Parathyroid adenoma (tissue), 2 donors: ENCODE measurements at regions not wholly inside any gene's neighbourhood (a gene's known extent, or its start where the extent isn't known, plus 50 kb on each side); places are given as distances from the start of the nearest gene placed in this dataset.
A peak's percentile ranks its signal among the peaks of the same experiment; 100 is the strongest.

Experiments
- H2AFZ ChIP-seq: fragments of 300-600 bp; sonication (generic); one replicate; pipeline ENCODE4 v1.7.0; 2017; ENCODE audit warnings: antibody characterized with exemption, mild to moderate bottlenecking
- H3K27ac ChIP-seq: fragments of 300-600 bp; sonication (generic); one replicate; pipeline ENCODE4 v1.7.0; 2017
- H3K27me3 ChIP-seq: fragments of 300-600 bp; sonication (generic); one replicate; pipeline ENCODE4 v1.7.0; 2017; ENCODE audit warnings: low read length; ENCODE audit not compliant: control insufficient read depth, insufficient read depth
- H3K36me3 ChIP-seq: fragments of 300-600 bp; sonication (generic); one replicate; pipeline ENCODE4 v1.7.0; 2017; ENCODE audit warnings: low read length; ENCODE audit not compliant: control insufficient read depth, insufficient read depth
- H3K4me1 ChIP-seq: fragments of 300-600 bp; sonication (generic); one replicate; pipeline ENCODE4 v1.7.0; 2017; ENCODE audit warnings: control low read depth
- H3K4me2 ChIP-seq: fragments of 300-600 bp; sonication (generic); one replicate; pipeline ENCODE4 v1.7.0; 2017; ENCODE audit warnings: low read length
- H3K4me3 ChIP-seq: fragments of 300-600 bp; sonication (generic); one replicate; pipeline ENCODE4 v1.7.0; 2017; ENCODE audit warnings: low read depth, low read length
- H3K79me2 ChIP-seq: fragments of 300-600 bp; sonication (generic); one replicate; pipeline ENCODE4 v1.7.0; 2017; ENCODE audit warnings: control low read depth
- H3K9ac ChIP-seq: fragments of 300-600 bp; sonication (generic); one replicate; pipeline ENCODE4 v1.7.0; 2017; ENCODE audit warnings: mild to moderate bottlenecking
- H3K9me3 ChIP-seq: fragments of 300-600 bp; sonication (generic); one replicate; pipeline ENCODE4 v1.7.0; 2017; ENCODE audit warnings: low read length; ENCODE audit not compliant: control insufficient read depth
- TF ChIP-seq, protein P1 (sequence below): fragments of 300-600 bp; sonication (generic); IDR thresholded peaks from one replicate; pipeline ENCODE4 v1.7.0; 2017; ENCODE audit warnings: antibody characterized with exemption, mild to moderate bottlenecking
- donor health status: primary hyperparathyroidism.

GRCh38 chr7:136685501-136686173 is 182.8 kb upstream of the CHRM2 start:
- H3K27me3 ChIP-seq = no peaks in the 10 kb centered on the region
- H3K36me3 ChIP-seq = no peaks in the 10 kb centered on the region
- peak overlapping the region; percentile 23 for H2AFZ ChIP-seq
- no peak overlapping the region for H3K9ac ChIP-seq
- TF ChIP-seq, protein P1, sequence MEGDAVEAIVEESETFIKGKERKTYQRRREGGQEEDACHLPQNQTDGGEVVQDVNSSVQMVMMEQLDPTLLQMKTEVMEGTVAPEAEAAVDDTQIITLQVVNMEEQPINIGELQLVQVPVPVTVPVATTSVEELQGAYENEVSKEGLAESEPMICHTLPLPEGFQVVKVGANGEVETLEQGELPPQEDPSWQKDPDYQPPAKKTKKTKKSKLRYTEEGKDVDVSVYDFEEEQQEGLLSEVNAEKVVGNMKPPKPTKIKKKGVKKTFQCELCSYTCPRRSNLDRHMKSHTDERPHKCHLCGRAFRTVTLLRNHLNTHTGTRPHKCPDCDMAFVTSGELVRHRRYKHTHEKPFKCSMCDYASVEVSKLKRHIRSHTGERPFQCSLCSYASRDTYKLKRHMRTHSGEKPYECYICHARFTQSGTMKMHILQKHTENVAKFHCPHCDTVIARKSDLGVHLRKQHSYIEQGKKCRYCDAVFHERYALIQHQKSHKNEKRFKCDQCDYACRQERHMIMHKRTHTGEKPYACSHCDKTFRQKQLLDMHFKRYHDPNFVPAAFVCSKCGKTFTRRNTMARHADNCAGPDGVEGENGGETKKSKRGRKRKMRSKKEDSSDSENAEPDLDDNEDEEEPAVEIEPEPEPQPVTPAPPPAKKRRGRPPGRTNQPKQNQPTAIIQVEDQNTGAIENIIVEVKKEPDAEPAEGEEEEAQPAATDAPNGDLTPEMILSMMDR = no peak
- H3K4me3 ChIP-seq = no peak overlapping the region
- H3K4me2 ChIP-seq = no peak overlapping the region
- no peak overlapping the region for H3K27ac ChIP-seq
- no peaks in the 10 kb centered on the region for H3K4me1 ChIP-seq
- no peaks in the 10 kb centered on the region for H3K9me3 ChIP-seq
- no peaks in the 10 kb centered on the region for H3K79me2 ChIP-seq

DNA sequence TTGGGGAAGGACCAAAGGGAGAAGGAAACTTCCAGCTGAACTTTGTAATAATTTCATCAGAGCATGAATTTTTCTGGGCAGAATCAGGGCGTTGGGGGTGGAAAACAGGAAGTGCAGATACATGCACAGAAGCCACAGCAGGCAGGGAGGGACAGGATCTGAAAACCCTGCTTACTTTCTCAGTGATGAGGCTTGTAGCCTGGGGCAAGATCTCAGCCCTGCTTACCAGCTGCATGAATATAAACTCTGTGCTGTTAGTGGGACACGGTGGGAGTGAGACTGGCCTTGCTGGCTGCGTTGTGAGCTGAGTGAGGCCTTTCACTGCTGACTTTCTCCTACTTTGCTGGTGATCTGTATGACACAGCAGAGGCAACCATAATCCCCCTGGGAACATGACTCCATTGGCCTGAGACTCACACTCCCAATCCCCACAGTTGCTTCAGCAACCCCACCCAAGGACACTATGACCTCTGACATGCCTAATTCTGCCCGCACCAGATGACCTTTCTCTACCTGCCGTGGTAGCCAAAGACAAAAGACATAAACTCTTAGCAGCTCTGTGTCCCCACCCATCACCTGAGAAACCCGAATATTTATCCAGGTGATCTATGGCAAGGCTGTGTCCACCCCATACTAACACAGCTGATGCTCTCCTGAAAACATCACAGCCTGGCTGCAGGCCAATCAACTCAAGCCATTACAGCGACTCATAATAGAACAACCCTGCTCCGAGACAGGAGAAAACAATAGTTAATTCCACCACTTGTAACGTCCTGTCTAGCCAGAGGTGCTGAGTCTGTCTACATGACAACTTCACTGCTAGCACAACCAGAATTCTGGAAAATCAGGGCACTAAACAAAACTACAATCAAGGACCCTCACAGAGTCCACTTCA is 190.7 kb upstream of the CHRM2 start:
- H3K9ac ChIP-seq = no peak overlapping the region
- no peak overlapping the region for H3K4me2 ChIP-seq
- H3K36me3 ChIP-seq = no peaks in the 10 kb centered on the region
- H3K4me1 ChIP-seq = no peaks in the 10 kb centered on the region
- H3K79me2 ChIP-seq = no peaks in the 10 kb centered on the region
- H3K27me3 ChIP-seq = no peaks in the 10 kb centered on the region
- H2AFZ ChIP-seq = no peak overlapping the region
- TF ChIP-seq, protein P1 = no peak
- H3K9me3 ChIP-seq = no peaks in the 10 kb centered on the region
- no peak overlapping the region for H3K27ac ChIP-seq
- no peak overlapping the region for H3K4me3 ChIP-seq

- TF ChIP-seq, protein P1 = no peak
- Histone ChIP-seq H3K4me2 (no peak overlapping the region), H3K27me3 (no peaks in the 10 kb centered on the region), H3K4me1 (no peaks in the 10 kb centered on the region), H3K27ac (no peak overlapping the region), H3K9ac (no peak overlapping the region), H3K4me3 (no peak overlapping the region), H3K9me3 (no peaks in the 10 kb centered on the region), H3K79me2 (no peaks in the 10 kb centered on the region), H3K36me3 (no peaks in the 10 kb centered on the region), H2AFZ (no peak overlapping the region)
These were observed 200.9 kb upstream of the CHRM2 start for GRCh38 chr7:136667584-136667983.

- H3K4me2 ChIP-seq = no peak overlapping the region
- no peaks in the 10 kb centered on the region for H3K9me3 ChIP-seq
- no peak overlapping the region for H3K4me3 ChIP-seq
- H3K36me3 ChIP-seq = no peaks in the 10 kb centered on the region
- no peak overlapping the region for H3K27ac ChIP-seq
- no peak overlapping the region for H3K9ac ChIP-seq
- H3K27me3 ChIP-seq = no peaks in the 10 kb centered on the region
- TF ChIP-seq, protein P1 = no peak
- no peaks in the 10 kb centered on the region for H3K4me1 ChIP-seq
- H2AFZ ChIP-seq = no peak overlapping the region
- no peaks in the 10 kb centered on the region for H3K79me2 ChIP-seq
These were observed 202.5 kb upstream of the CHRM2 start for GRCh38 chr7:136665878-136666509.
